ENCODE measurements at regions not wholly inside any gene's neighbourhood (a gene's known extent, or its start where the extent isn't known, plus 50 kb on each side); places are given as distances from the start of the nearest gene placed in this dataset.

- TF ChIP-seq POLR2A (IDR thresholded peaks at IDR 0.05), result no peak
- TF ChIP-seq, protein P1, sequence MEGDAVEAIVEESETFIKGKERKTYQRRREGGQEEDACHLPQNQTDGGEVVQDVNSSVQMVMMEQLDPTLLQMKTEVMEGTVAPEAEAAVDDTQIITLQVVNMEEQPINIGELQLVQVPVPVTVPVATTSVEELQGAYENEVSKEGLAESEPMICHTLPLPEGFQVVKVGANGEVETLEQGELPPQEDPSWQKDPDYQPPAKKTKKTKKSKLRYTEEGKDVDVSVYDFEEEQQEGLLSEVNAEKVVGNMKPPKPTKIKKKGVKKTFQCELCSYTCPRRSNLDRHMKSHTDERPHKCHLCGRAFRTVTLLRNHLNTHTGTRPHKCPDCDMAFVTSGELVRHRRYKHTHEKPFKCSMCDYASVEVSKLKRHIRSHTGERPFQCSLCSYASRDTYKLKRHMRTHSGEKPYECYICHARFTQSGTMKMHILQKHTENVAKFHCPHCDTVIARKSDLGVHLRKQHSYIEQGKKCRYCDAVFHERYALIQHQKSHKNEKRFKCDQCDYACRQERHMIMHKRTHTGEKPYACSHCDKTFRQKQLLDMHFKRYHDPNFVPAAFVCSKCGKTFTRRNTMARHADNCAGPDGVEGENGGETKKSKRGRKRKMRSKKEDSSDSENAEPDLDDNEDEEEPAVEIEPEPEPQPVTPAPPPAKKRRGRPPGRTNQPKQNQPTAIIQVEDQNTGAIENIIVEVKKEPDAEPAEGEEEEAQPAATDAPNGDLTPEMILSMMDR (IDR thresholded peaks at IDR 0.05), result no peak
Observed at GRCh38 chr2:39991298-39991697, 212.2 kb upstream of the THUMPD2 start.
